GM21381 (cell line): ENCODE measurements at regions not wholly inside any gene's neighbourhood (a gene's known extent, or its start where the extent isn't known, plus 50 kb on each side); places are given as distances from the start of the nearest gene placed in this dataset.
A peak's percentile ranks its signal among the peaks of the same experiment; 100 is the strongest.

ENCODE experiments used
- ATAC-seq: cut with Tn5 transposase; IDR thresholded peaks from one replicate; pipeline ENCODE4 v1.9.1; 2021; ENCODE audit warnings: mild to moderate bottlenecking, moderate library complexity; ENCODE audit not compliant: unreplicated experiment

DNA sequence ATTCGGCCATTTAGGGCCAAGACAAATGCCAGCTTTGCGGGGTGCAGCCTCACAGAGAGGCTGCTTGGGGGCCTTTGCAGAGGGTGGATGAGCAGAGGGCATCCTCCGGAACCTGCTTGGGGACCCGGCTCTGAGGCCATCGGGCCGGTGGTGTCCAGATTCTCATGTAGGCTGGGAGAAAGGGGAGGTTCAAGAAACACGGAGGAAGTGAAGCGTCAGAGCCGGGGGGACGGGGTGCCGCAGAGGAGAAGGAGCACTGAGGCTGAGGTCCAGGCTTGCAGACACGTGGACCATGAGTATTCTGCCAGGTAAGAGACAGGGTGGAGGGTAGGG, 150.7 kb upstream of the SHH start:
- no peak for ATAC-seq

DNA sequence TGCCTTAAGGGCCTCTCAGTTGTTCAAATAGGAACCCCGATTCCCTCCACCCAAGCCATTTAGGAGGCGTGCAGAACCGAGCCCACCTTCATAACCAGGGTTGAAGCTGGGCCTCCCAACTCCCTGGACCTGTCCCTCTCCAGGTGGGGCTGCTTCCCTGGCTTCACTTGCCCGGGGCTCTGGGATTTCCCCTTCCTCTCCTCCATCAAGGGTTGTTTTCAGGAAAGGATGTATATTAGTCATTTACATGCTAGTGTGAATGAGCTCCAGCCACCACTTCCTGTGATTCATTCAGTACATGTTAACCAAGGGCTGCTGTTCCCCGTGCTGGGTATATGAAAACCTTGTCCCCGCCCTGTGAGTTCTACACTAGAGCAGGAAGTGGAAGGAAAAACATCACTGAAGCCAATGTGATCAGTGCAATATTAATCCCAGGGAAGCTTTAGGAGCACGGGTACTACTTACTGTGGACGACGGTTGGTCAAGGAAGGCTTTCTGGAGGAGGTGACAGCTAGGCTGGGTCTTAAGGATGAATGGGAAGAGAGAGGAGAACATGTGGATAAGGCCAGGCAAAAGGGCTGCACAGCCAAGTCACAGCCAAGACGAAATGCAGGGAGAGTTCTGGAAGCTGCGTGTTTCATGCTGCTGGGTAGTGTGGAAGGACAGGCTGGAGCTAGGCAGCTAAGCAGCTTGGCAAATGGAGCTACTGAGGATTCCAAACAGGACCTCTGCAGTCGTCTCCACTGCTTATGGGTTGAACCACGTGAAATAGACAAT, 150.1 kb upstream of the SHH start:
- peak; percentile 45 for ATAC-seq

DNA sequence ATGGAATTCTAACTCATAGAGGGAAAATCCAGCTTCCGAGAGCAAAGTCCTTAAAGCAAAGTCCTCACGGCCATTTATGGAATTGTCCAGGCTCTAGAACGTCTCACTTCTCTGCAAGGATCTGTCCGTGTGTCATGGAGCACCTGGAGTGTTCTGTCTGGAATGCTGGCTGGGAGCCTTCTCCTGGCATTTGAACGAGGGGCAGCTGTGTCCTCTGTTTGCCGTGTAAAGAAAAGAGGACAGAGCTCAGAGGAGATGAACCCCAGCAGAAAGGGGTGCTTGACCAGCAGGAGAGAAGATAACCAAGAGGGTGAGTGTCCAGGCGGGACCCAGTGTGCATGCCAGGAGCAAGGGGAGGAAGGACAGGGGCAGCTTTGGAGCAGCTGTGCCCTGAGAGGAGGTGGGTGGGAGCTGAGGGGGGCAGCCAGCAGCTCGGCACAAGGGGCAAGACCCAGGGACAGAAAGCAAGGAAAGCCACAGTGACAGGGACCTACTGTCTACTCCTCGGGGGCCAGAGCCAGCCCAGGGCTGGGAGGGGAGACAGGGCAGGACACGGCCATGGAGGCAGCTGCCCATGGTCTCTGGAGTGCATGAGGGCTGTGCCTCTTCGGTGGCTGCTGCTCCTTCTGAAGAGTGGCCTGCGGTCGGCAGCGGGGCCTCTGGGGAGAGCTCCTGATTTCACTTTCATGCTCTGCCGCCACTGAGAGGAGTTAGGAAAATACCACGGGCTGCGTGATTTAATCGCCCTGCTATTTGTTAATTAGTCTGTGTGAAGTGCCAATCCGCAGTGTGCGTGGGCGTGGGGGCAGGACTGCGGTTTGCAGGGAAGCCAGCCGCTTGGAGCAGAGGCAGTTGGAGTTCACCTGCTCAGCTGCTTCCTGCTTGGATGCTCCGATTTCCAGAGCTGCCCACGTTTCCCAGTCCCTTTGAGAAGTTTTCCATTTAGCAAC, 149.3 kb upstream of the SHH start:
- no peak for ATAC-seq

DNA sequence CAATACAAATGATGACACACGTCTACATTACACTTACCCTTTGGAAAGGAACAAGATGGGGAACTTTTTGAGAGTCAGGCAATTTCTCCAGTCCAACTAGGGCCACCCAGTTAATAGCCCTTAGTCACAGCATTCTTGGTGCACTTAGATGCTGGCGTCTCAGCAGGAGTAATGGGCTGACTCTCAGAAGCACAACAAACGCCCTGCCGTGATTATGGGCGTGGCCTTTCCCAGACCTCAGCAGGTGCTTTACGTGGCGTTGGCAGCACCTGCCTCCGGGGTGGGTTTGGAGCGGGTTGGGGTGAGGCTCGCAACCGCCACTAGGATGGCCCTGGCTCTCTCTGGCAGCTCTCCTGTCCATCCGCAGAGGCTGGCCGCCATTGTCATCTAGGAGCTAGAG, 147.6 kb upstream of the SHH start:
- no peak for ATAC-seq

DNA sequence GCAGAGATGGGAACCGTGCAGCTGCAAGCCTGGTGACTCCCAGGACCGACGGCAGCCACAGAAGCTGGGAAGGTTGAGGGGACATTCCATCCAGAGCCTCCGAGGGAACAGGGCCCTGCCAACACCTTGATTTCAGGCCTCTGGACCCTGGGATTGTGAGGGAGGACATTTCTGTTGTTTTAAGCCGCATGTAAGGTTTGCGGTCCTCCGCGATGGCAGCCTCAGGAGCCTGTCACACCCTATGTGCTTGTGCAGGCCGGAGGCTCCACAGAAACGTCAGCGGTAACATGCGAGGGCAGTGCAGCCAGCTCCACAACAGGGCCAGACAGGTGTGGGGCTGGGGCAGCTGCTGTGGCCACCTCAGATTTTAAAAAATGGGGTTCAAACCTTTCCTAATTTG, 144.7 kb upstream of the SHH start:
- ATAC-seq, result no peak

DNA sequence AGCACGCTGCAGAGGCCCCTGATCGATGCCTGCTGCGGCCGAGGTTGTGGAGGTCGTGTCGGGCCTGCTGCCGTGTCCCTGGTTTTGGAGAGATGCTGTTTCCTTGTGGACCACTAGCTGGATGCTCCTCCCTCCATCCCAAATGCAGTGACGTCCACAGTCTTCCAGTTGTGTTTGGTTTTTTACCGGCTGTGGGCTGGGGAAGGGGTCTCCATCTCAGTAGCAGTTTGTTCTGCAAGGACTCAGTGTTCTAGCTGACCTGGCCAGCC, 143.0 kb upstream of the SHH start:
- ATAC-seq, result no peak

DNA sequence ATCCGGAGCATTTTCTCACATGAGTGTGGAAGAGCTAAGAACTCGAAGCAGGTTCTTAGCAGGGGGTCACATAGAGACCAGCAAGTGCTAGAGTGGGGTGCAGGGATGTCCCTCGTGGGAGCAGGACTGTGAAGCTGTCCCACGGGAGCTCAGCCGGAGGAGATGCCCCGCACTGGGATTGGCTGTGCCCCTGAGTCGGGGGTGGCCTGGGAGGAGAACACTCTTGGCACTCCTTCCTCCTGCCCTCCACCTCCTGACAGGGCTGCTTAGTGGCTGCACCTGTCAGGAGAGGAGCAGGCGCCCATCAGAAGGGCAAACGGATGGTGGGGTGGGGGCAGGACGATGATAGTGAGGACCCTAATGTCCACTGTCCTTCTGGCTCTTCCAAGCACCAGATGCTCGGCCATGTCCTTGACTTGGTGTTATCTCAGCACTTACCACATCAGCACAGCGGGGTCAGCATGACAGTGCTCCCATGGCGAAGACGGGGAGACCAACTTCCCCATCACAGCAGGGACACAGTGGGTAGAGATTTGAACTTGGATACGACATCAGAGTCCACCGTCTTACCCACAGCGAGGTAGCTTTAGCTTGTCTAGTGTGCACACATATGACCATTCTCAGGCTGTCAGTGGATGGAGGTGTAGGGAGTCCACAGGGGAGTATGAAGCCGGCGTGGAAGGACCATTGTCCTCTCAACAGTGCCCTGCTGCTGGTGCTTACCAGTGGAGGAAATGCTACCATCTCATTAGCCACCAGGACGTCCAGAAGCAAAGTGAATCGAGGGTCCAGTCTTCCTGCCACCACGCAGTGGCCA, 142.5 kb upstream of the SHH start:
- no peak for ATAC-seq

DNA sequence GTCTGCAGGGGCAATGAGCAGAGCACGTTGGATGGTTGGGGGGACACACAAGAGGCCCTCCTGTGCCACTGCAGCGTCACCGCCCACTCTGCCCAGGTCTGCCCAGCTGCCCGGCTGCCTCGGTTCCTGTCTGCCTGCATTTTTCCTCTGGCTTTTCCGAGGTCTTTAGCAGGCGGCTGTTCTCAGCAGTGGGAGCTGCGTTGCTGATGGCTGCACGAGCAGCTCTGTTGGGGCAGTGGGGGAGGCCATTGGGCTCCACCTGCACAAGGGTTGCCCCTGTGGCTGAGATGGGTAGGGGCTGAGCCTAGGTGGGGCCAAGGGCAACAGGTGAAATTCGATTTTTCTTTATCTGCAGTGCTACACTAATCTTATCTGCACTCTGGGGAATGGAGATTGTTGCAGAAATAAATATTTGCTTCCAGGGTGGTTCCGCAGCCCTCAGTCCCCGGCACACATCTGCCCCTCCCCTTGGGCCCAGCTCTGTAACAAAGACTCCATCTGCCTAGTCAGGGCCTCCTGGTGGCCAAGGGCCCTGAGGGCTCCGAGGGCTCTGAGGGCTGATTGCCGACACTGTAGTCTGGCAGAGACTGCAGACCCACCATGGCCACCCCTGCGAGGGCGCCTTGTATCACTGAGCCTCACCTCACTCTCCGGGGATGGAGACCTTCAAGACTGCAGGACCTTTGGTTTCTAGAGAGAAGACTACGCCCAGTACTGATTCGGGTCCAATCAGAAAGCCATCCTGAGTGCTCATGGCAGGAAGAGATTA, 141.7 kb upstream of the SHH start:
- ATAC-seq, result no peak

DNA sequence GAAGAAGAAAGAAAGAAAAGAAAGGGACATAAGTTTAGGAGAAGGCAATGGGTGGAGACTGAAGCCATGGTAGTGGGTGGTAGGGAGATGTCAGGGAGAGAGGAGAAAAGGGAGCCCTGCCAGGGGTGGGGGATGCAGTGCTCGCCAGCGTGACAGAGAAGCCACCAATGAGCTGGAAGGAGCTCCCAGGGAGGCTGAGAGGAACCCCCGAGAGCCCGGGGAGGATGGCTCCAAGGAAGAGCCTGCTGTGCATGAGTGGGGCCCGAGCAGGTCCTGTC, 141.2 kb upstream of the SHH start:
- no peak for ATAC-seq

DNA sequence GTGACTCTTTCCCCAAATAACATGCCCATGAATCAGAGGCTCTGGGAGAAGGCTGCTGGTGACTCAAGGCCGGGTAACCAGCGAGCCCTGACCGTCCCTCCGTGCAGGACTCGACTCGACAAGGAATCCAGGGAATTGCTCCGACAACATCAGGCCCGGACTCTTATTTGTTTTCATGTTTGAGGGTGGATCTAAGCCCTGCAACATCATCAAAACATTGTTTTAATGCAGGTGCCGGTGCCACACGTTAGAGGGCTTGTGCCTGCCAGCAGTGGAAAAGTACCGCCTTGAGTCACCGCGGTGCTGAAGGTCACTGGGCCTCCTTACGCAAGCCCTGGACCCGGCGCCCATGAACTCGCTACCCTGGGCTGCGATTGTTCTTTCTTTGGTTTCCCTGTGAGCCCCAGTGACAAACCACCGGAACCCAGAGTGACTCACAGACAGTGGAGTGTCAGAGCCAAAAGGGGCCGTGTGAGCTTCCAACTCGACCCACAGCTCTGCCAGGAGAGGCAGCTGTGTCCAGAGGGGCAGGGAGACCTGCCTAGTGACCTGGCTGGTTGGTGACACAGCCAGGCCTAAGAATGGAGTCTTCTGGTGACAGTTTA, 139.4 kb upstream of the SHH start:
- ATAC-seq, result no peak

DNA sequence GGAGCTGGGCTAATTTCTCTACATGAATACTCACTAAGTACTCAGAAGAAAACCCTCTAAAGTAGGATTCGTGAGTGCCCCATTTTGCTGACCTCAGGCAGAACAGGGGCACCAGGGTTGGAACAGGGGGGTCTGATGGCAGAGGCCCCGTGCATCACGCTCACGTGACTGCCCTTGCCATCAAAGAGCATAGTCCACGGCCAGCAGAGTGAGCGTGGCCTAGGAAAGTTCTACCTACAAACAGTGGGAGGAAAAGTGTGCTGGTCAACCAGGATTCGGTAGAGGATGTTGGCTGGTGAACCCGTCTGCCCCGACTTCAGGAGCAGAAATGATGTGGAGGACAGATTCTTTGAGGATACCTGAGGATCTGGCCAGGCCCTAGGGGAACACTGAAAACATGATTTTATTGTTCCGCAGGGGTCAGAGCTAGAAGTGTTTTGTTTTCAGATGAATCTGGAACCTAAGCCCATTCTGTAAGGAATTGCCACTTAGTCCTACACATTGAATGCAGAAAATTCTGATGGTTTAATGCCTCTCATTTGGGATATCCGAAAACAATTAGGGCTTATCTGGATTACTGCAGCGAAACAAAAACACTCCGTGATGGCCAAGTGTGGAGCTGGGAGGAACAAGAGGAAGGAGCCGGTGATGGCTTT, 138.8 kb upstream of the SHH start:
- no peak for ATAC-seq

DNA sequence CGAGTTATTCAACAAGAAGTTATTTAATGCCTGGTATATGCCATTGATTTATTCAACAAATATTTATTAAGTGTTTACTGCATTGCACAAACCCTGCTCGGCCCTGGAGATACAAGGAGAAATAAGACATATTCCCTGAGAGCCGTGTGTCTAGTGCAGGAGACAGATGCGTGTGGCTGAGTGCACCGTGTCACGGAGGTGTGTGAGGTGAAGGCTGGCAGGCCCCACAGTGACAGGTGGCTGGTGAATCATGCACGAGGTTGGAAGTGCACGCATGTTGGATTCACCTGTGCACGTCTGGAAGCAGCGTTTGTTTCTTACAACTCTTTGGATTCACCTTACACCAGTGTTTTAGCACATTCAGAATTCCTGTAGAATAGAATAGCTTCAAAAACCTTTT, 136.6 kb upstream of the SHH start:
- no peak for ATAC-seq

DNA sequence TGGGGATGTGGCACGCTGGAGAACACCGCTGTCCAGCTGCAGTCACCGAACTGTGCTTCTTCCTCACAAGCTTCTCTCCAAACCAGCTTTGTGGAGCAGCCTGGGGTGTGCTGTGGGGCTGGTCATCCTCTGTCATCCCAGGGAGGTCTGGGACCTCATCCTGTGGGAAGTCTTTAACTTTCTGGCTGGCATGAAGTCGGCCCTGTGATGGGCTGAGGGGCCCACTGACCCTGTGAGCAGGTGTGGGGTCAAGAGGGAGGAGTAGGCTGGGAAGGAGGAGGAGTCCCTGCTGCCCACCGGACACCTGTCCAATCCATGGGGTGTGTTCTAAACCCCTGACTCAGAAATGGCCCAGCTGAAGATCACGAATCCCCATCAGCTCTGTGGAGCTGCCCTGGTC, 136.2 kb upstream of the SHH start:
- no peak for ATAC-seq

DNA sequence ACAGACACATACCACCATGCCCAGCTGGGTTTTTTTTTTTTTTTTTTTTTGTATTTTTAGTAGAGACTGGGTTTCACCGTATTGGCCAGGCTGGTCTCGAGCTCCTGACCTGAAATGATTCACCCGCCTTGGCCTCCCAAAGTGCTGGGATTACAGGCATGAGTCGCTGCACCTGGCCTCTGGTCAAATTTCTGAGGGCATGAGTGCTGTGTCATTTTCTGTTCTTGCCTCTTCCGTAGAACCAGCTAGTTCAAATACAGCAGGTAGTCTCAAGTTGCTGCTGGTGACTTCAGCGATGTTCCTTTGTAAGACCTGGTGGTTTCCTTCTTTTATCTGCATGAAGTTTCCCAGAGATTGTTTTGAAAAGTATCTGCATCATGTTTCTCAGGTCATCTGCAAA, 134.8 kb upstream of the SHH start:
- no peak for ATAC-seq

DNA sequence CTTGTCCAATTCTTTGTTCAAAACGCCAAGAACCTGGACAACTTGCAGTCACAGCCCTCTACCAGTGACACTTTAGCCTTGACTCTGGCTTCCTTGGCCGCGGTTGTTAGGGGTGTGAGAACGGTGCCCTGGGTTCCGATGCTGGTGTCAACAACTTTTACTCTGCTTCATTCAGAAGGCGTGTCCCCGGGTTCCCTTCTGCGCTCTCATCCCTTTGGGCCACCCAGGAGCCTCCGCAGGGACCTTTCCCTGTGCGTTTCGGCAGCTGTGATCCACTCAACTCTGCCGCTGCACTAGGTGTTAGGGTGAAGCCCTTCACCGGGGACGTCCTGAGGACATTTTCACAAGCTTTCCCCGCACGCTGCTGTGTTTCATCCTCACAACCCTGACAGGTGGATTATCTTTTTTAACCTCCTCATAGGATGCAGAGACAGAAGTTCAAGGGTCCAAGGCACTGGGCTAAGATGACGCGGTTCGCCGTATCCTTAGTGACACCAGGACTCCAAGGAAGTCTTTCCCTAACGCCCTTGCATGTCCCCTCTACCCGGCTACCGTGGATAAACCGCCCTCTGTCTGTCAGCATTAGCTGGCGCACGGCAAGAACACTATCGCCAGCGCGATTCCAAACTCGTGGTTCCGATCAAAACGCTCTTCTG, 133.5 kb upstream of the SHH start:
- no peak for ATAC-seq

DNA sequence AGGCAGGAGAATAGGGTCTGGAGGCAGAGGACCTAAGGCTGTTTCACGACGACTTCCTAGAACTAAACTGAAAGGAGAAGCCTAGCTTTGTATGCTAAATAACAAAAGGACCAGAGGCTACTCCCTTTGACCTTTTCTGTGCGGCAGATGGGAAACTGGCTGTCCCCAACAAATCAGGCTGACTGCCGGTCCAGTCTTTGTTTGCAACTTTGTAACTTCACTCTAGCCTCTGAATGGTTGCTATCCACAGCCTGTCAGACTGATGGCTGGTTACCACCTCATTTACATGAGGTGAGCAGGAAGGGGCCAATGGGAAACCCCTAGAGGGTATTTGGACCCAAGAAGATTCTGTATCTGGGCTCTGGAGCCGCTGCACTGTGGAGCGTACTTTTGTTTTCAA, 132.6 kb upstream of the SHH start:
- ATAC-seq, result no peak

DNA sequence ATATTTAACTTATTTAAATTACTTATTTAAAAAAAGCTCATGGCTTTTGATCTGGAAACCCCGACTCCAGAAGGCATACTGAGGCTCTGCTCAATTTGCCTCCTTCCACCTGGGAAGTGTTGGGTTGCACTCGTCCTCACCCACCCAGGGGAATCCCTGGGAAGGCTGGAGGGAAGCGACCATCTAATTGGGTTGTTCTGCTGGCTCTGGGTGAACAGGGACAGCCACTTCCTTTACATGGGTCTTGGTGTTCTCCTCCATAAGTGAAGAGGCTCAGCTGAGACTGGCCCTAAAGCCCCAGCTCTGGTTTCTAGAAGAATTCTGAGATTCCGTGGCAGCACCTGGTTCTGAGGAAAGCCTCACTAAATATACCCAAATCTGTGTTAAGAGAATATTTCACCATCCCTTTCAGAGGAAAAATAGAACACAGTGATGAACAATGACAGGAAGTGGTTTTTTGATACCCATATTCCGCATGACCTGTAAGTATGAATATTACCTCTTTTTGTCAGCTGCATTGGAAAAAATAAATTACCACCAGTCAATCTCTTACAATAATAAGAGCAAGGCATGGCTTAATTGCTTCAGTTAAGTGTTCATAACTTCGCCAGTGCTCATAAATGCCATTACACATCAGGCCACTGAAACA, 131.1 kb upstream of the SHH start:
- ATAC-seq, result no peak

DNA sequence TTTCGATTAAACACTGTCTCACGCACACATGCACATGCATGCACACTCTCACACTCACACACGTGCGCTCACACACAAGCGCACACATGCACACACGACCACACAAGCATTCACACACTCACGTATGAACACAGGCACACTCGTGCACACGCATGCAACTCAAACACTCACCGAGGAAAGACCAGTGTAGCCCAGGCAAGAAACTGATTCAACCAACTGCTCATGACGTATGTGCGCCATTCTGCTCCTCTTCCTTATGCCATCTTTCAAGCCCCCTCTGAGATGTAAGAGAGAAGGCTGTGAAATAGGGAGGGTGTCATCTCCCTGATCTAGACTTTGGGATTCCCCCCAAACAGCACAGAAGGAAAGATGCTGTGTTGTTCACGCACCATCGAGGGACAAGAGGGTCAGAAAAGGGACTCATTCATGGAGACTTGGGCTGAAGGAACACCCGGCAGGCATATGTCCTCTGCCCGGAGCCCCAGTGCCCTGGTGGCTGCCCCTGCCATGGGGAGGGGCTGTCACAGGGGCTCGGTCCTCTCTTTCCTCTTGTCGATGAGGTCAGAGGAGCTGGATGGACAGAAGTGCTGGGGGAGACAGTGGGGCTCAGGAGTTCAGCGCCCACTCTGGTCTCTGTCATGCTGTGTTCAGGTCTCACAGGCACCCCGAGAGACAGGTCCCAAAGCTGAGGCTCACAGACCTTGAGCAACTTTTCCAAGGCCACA, 130.1 kb upstream of the SHH start:
- ATAC-seq, result no peak

DNA sequence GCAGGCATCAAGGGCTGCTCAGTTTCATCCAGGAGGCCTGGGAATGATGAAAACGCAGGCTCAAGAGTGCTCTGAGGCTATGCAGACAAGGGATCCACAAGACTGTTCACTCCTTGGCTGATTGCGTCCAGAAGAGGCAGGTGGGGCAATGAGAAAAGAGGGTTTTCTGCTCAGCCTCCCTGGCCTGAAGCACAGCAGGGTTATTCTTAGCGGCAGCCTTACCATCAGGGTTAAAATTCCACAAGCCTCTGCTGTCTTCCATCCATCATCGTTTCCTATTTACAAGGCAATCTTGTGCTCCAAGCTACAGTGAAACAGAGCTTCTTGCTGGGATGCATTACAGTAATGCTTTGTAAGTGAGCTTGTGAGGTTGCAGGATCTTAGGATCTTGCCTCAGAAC, 129.4 kb upstream of the SHH start:
- no peak for ATAC-seq
